ENCODE measurements at regions not wholly inside any gene's neighbourhood (a gene's known extent, or its start where the extent isn't known, plus 50 kb on each side); places are given as distances from the start of the nearest gene placed in this dataset.

GRCh38 chr18:61738042-61738441 lies 154.8 kb downstream of the RNF152 start:
- no peak for DNase-seq
- Histone ChIP-seq H4K20me1 (ENCODE audit: insufficient read depth) (no peaks in the 10 kb centered on the region), H3K79me2 (ENCODE audit: insufficient read depth) (no peaks in the 10 kb centered on the region), H2AFZ (ENCODE audit: low read depth) (no peak overlapping the region), H3K36me3 (replicated peaks in 1 of 2; ENCODE audit: control insufficient read depth in 1 of 2, insufficient read depth in 2 of 2, low read length in 1 of 2) (no peaks in the 10 kb centered on the region), H3K9me2 (no peaks in the 10 kb centered on the region), H3K27ac (ENCODE audit: low read depth in 2 of 2, low read length in 1 of 2) (no peak overlapping the region), H3K4me2 (no peak overlapping the region), H3K4me1 (ENCODE audit: control insufficient read depth in 1 of 2, insufficient read depth in 2 of 2, low read depth in 1 of 2, low read length in 1 of 2) (peaks cover 0 to 5% of the 10 kb centered on the region in 2 experiments; a peak in 1 of 4 replicates), H3F3A (replicated peaks; ENCODE audit: insufficient read depth) (no peaks in the 10 kb centered on the region), H3K9me3 (no peaks in the 10 kb centered on the region), H3K27me3 (ENCODE audit: insufficient read depth) (no peaks in the 10 kb centered on the region), H3K4me3 (ENCODE audit: low read depth in 2 of 2, low read length in 1 of 2) (no peak overlapping the region), H3K9ac (no peak overlapping the region)
- POLR2A ChIA-PET, result no interaction called here
- CTCF ChIA-PET, result no interaction called here
- no peak for TF ChIP-seq SMC3 (IDR thresholded peaks at IDR 0.05; ENCODE audit: low read depth, low read length)
- TF ChIP-seq SIN3A (IDR thresholded peaks at IDR 0.05; ENCODE audit: borderline replicate concordance, low read depth, low read length), result no peak
- TF ChIP-seq NRF1 (IDR thresholded peaks at IDR 0.05; ENCODE audit: low read depth, low read length), result no peak
- no peak for TF ChIP-seq EZH2phosphoT487 (IDR thresholded peaks at IDR 0.05; ENCODE audit: borderline replicate concordance, low read depth)
- TF ChIP-seq REST (IDR thresholded peaks at IDR 0.05; ENCODE audit: low read depth, low read length), result no peak
- no peak for TF ChIP-seq FOSL2 (IDR thresholded peaks at IDR 0.05; ENCODE audit: borderline replicate concordance, low read depth)
- TF ChIP-seq GABPA (IDR thresholded peaks at IDR 0.05; ENCODE audit: low read depth), result no peak
- no peak for TF ChIP-seq RFX5 (IDR thresholded peaks at IDR 0.05; ENCODE audit: low read length)
- no peak for TF ChIP-seq TEAD4 (IDR thresholded peaks at IDR 0.05; ENCODE audit: borderline replicate concordance, insufficient read depth)
- TF ChIP-seq, protein P1, sequence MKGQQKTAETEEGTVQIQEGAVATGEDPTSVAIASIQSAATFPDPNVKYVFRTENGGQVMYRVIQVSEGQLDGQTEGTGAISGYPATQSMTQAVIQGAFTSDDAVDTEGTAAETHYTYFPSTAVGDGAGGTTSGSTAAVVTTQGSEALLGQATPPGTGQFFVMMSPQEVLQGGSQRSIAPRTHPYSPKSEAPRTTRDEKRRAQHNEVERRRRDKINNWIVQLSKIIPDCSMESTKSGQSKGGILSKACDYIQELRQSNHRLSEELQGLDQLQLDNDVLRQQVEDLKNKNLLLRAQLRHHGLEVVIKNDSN (IDR thresholded peaks at IDR 0.05; ENCODE audit: borderline replicate concordance, low read depth), result no peak
- no peak for TF ChIP-seq PBX3 (IDR thresholded peaks at IDR 0.05)
- TF ChIP-seq, protein P2, sequence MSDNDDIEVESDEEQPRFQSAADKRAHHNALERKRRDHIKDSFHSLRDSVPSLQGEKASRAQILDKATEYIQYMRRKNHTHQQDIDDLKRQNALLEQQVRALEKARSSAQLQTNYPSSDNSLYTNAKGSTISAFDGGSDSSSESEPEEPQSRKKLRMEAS (IDR thresholded peaks at IDR 0.05; ENCODE audit: low read depth), result no peak
- no peak for TF ChIP-seq TAF1 (IDR thresholded peaks at IDR 0.05; ENCODE audit: borderline replicate concordance, low read depth, low read length)
- TF ChIP-seq POLR2AphosphoS5 (IDR thresholded peaks at IDR 0.05; ENCODE audit: low read depth, low read length), result no peak
- no peak for TF ChIP-seq IRF3 (IDR thresholded peaks at IDR 0.05; ENCODE audit: low read depth, low read length)
- TF ChIP-seq, protein P3, sequence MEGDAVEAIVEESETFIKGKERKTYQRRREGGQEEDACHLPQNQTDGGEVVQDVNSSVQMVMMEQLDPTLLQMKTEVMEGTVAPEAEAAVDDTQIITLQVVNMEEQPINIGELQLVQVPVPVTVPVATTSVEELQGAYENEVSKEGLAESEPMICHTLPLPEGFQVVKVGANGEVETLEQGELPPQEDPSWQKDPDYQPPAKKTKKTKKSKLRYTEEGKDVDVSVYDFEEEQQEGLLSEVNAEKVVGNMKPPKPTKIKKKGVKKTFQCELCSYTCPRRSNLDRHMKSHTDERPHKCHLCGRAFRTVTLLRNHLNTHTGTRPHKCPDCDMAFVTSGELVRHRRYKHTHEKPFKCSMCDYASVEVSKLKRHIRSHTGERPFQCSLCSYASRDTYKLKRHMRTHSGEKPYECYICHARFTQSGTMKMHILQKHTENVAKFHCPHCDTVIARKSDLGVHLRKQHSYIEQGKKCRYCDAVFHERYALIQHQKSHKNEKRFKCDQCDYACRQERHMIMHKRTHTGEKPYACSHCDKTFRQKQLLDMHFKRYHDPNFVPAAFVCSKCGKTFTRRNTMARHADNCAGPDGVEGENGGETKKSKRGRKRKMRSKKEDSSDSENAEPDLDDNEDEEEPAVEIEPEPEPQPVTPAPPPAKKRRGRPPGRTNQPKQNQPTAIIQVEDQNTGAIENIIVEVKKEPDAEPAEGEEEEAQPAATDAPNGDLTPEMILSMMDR (IDR thresholded peaks at IDR 0.05), result no peak
- no peak for TF ChIP-seq FOXM1 (IDR thresholded peaks at IDR 0.05; ENCODE audit: low read depth)
- no peak for TF ChIP-seq MXI1 (IDR thresholded peaks at IDR 0.05; ENCODE audit: low read depth, low read length)
- WGBS (ENCODE audit: low lambda C conversion rate), result 90% methylated on average over 1 of the region's 1 CpG

Data from SK-N-SH (cell line).